Choroid plexus epithelial cell (primary cell): ENCODE measurements at regions not wholly inside any gene's neighbourhood (a gene's known extent, or its start where the extent isn't known, plus 50 kb on each side); places are given as distances from the start of the nearest gene placed in this dataset.

ENCODE experiments used
- DNase-seq: peaks from one replicate; pipeline ENCODE4 v3.0.0-alpha.2; 2010; ENCODE audit warnings: low read depth
- H3K4me3 ChIP-seq: 2 replicates; pipeline ENCODE4 v1.5.1; 2011; ENCODE audit warnings: low read depth, mild to moderate bottlenecking, control low read depth, low read length, moderate library complexity
- TF ChIP-seq, protein P1 (sequence below): conservative IDR thresholded peaks from 2 replicates; pipeline ENCODE4 v1.5.1; 2011; ENCODE audit warnings: low read depth, mild to moderate bottlenecking, control low read depth, inconsistent platforms, low read length, moderate library complexity

DNA sequence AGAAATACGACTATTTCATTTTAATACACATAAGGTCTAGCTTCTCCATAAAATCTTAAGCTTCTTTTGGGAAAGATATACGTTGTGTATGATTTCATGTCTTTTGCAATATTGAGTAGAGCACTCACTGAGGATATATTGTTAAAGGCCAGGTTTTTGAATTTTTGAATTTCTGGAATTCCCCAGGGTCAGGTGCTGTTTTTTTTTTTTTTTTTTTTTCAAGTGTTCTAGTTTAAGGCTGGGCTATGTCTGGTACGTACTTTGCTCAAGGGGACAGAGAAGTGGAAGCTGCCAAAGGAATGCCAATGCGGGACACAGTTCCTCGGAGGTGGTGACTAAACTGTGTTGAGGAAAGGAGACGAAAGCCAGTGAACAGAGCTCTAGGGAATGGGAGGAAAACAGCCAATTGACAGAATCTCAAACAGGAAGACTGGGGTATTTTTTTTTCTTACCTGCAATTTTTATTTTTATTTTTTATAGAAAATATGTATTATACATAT lies 510.5 kb upstream of the CBLB start:
- TF ChIP-seq, protein P1, sequence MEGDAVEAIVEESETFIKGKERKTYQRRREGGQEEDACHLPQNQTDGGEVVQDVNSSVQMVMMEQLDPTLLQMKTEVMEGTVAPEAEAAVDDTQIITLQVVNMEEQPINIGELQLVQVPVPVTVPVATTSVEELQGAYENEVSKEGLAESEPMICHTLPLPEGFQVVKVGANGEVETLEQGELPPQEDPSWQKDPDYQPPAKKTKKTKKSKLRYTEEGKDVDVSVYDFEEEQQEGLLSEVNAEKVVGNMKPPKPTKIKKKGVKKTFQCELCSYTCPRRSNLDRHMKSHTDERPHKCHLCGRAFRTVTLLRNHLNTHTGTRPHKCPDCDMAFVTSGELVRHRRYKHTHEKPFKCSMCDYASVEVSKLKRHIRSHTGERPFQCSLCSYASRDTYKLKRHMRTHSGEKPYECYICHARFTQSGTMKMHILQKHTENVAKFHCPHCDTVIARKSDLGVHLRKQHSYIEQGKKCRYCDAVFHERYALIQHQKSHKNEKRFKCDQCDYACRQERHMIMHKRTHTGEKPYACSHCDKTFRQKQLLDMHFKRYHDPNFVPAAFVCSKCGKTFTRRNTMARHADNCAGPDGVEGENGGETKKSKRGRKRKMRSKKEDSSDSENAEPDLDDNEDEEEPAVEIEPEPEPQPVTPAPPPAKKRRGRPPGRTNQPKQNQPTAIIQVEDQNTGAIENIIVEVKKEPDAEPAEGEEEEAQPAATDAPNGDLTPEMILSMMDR: no peak
- no peak for DNase-seq

DNA sequence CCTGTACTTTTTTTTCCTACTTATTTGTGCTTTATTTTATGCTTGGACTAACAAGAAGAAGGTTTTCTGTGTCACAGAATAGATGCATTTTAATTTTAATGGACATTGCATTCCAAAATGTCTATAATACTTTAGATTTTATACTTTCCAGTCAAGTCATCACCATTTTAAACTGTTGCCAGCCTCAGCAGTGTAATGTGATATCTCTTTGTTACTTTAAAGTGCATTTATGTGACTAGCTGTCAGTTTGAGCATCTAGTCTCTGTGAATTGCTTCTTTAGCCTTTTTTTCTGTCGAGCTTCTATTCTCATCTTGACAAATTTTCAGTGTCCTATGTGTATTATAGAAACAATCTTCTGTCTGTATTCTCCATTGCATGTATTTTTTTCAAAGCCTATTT lies 511.4 kb upstream of the CBLB start:
- TF ChIP-seq, protein P1: no peak
- H3K4me3 ChIP-seq: no peak overlapping the region
- no peak for DNase-seq

More for the DNA sequence above, 510.5 kb upstream of the CBLB start:
- no peak overlapping the region for H3K4me3 ChIP-seq

DNA sequence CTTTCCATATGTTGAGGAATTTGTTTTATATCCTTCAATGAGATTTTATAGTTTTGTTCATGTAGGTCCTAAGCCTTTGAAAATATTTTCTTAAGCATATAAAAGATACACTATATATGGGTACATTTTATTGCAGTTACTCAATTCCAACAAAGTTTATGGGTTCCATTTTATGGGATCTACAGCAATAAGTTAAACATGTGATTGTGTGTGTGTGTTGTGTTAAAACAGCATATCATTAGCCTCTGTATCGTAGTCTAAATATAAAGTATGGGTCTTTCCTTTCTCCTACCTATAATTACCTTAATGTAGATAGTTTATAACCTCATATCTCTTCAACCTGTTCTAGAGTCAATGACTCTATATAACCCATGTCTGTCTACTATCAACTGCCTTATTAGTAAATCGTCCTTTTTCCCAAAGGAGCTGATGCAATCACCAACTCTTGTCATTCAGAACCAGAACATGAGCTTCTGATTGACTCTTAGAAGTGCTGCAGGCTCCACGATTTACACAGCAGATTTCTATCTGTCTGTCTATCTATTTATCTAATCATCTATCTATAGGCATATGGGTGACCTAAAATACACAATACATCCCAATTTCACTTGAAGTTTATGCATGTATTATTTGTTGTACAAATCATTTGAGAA lies 512.6 kb upstream of the CBLB start:
- H3K4me3 ChIP-seq: no peak overlapping the region
- no peak for DNase-seq
- TF ChIP-seq, protein P1: no peak

DNA sequence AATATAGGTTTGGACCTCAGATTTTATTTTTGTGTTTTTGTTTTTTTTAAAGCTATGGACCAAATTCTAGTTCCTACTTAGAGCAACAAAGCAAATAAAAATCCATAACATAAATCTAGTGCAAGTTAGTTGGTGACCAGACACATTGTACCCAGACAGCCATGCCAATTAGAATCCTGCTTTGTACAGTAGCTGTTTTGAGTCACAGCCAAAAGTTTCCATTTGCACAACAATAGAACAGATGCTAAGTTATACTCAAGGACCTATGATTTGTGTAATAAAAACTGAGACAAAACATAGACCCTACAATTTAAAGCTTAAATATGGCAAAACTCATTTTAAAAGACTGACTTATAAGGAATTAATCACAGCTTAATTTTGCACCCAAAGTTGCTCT lies 513.1 kb upstream of the CBLB start:
- no peak for DNase-seq
- TF ChIP-seq, protein P1: no peak
- H3K4me3 ChIP-seq: no peak overlapping the region

DNA sequence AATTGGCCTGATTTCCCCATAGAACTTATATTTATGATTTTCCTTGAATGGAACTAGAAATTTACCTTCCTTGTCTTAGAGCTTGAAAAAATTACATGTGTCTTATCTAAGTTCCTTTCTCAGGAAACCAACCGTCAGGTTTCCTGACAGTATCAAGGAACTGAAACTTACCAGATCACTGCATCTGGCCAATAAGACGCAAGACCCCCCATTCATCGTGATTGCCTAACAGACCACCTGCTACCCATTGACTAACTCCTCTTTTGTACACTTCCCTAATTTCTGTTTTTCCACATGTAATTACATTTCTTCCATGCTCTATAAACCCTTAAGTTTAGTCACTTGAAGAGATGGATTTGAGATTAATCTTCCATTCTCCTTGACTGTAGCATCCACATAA lies 517.2 kb upstream of the CBLB start:
- TF ChIP-seq, protein P1: no peak
- no peak for DNase-seq
- H3K4me3 ChIP-seq: no peak overlapping the region

DNA sequence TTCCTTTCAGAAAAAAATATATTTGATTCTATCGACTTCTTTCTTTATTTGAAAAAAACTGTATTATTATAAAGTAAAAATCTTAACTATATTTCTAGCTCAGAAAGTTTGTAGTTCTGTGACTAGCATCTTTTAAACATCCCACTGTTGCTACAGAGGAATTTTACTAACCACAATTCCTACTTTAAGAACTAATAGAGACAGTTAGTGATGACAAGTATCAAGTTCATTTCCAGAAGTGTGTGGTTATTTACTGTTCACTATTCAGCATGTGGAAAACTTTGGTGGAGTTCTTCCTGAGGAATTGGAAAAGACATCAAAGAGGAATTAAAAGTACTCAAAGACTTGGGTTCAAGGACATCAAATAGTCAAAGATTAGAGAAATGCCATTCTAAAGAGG lies 524.1 kb upstream of the CBLB start:
- TF ChIP-seq, protein P1: no peak
- H3K4me3 ChIP-seq: no peak overlapping the region
- peak; percentile 58 for DNase-seq

DNA sequence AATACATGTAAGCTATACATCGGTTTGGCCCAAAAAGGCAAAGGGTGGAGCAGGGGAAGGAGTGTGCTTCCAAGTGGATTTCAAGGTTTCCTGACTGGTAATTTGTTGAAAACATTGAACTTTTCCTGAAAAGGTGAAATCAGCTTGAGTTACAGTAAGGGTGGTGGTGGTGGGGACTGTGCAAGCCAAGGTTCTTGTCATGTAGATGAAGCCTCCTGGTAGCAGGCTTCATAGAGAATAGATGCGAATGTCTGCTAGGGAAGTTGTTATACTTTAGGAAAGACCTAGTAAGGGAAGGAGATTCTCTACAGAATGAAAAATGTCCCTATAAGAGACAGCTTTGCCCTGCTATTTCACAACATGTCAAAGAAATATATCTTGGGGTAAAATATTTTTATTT lies 528.2 kb upstream of the CBLB start:
- DNase-seq: no peak
- H3K4me3 ChIP-seq: no peak overlapping the region
- TF ChIP-seq, protein P1: no peak
